NCI-H460 (cell line): ENCODE measurements at regions not wholly inside any gene's neighbourhood (a gene's known extent, or its start where the extent isn't known, plus 50 kb on each side); places are given as distances from the start of the nearest gene placed in this dataset.

Experiments
- DNase-seq: peaks from one replicate; pipeline ENCODE4 v3.0.0-alpha.2; 2016; ENCODE audit warnings: low read depth; ENCODE audit errors: extremely low read depth

DNA sequence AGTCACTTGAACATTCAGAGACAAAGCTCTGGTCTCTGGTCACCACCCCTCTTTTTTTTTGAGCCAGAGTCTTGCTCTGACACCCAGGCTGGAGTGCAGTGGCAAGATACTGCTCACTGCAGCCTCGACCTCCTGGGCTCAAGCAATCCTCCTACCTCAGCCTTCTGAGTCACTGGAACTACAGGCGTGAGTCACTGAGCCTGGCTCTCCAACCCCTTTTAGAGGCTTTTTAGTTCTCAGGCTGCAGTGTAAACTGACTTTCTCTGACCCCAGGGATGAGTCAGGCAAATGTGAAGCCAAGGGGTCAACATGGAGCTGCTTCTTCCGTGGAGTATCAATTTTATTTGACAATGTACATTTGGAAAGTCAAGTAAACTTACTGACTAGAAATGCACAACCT is 229.2 kb downstream of the PTTG2 start:
- DNase-seq = peak; percentile 33

DNA sequence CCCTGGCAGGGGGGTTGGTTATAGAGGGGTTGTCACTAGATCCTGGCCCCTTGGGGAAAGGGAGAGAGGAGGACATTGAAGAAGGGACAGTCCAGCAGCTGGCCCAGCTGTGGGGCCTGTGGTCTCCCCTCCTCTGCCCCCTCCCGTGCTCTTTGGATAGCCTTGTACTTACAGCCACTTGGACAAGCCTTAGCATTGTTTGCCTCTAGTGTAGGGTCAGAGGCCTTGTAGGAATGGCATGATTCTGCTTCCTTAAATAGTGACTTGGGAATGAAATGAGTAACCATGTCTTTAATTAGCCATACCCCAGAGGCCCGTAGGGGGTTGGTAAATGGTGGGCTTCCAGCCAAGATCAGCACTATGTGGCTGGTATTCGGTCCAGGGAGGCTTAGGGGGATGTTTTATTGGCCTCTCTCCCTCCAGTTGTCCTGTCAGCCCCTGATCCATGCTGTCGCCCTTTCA is 230.6 kb downstream of the PTTG2 start:
- DNase-seq = no peak

DNA sequence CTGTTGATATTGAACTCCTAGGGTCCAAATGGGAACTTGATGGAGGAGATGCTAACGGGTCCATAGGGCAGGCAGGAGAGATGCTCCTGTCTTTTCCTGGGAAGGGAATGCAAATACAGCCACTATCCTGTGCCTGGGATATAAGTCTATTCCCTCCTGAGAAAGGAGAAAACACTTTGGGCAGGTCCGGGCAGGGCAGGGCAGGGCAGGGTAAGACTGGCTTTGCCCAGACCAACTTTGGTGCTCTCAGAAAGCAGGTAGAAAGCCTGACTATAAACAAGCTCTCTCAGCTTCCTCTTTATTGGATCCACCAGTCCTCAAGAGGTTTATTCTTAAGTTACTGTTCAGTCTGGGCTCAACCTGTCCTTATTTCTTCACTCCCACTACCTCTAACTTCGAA is 232.3 kb downstream of the PTTG2 start:
- no peak for DNase-seq

DNA sequence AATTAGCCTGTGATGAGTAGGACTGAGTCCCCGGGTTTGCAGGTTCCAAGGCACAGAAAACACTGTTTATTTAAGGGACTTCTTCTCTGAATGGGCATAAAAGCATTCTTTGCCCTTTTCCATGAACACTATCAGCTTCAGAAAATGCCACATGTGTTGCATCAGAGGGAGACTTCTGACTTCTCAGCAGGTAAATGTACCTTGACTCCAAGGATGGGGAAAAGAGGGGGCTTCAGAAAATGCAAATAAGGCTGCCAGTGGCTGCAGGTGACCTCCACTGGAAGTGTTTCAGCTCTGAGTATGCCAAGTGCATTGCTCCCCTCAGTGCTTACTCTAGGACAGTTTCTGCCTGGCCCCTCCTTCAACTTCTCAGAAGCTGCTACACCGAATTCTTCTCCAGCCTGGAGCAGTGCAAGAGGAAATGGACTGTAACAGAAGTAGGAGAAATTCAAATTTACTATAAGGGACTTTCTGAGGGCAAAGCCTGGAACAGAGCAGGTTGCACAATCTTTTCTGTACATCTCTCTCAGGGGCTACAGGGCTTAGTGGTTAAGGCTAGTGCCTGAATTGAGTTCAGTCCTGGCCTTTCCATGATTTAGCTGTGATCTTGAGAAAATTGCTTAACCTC is 233.2 kb downstream of the PTTG2 start:
- no peak for DNase-seq

DNA sequence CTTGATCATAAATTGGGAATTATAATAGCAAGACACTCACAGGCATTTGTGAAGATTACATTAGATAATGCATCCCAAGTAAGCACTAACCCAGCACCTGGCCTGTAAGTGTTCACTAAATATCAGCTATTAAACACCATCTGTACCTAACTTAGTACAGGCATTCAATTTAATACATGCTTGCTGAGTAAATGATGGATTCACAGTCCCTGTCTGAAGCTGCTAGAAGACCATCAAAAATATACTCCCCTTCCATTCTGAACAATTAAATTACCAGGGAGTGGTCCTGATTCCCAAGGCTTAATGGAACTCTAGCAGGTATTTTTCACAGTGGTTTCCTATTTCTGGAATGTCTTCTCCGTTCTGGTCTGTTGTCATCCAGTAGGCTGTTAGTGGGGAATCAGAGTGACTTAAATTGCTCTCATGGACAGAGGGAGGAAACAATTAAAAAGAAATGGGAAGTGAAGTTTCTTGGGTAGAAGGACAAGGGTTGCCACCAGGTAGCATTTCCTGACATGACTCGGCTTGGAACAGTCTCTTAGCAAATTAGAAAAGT is 233.9 kb downstream of the PTTG2 start:
- DNase-seq = no peak

DNA sequence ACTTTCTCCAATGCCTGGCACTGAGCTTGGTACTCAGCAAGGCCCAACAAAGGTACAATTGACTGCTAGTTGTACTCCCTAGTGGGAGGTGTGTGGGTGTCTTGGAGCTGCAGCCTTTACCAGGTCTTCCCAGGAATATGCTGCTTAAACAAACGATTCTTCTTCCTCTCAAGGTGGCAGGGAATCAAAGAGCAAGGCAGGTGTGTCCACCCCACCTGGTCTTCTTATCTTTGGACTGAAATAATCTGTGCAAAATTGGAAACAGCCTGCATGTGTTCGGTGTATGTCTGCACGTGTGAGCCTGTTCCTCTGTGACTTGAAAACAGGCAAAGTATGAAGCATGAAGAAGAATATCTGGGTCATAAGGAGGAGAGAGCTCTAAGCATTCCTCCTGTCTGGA is 235.3 kb downstream of the PTTG2 start:
- no peak for DNase-seq

DNA sequence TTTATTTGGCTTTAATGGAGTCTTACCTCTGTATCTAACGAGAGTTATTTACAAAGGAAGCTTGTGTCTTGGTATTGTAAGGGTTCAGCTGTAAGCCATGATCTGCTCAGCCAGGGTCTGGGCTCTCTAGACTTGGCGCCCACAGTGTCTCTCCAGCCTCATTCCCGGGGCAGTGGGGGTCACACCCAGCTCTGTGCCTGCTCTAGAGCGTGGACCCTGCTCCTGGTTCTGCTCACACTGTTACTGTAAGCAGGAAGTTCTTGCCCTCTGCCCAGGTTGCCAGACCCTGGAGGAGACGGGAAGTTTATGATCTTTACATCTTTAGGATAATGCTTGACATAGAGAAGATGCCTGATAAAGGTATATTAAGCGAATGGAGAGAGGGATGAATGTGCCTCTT is 235.7 kb downstream of the PTTG2 start:
- no peak for DNase-seq

DNA sequence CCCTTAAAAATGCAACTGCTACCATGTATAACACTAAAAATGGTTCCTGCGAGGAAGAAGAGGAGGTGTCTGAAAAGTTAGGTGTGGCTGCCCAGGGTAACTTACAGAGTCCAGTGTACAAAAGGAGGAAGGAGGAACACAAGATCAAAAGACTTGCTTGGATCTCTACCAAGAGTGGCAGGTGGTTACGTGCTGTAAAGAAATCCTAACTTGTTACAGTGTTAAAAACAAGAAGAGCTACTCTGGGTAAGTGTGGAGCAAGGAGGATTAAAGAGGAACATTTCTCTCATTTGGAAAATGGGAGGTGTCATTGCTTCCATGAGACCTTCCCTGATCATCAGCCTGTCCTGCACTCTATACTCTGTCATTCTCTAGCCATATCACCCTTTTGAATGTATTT is 242.0 kb downstream of the PTTG2 start:
- DNase-seq = no peak

DNA sequence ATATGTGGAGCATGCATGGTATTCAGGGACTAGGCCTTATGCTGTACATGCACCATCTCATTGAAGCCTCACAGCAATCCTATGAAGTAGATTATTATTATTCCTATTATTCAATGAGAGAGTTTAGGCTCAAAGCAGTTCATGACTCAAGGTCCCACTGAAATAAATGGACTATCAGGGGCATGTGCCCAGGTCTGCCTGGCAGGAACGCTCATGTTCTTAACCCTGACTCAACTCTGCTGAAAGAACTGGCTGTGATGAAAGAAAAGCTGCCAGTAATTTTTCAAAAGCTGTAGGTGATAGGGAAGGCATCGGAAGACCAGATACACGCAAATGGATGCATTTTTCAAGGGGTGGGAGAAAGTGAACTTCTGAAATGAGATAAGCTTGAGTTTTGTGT is 243.4 kb downstream of the PTTG2 start:
- no peak for DNase-seq

DNA sequence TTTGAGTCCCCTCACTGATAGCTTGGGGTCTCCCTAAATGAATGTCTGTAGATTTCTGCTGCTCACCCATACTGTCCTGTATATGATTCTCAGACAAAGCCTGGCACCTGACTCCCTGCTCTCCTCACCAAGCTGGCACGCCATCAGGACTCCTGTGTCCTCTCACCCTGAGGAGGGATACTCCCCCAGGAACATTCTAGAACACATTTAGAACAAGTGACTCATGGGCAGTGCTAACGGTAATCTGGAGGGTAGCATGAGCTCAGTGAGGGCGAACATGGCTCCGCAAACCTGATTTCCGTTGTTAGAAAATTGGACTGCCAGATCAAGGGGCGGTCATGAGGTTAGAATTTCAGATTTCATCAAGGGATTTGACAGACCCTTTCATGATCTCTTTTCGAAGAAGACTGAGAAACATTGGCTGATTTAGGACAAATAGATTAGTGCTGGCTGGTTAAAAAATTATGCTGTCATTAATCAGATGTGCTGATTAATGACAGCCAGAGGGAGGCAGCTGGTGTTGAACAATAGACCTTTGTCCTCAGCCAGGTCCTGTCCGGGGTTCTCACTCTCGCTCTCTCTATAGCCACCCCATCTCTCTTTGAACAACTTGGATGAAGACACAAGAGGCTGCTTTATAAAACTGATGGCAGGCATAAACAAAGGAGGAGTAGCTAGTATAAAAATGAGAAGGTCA is 244.3 kb downstream of the PTTG2 start:
- DNase-seq = no peak

DNA sequence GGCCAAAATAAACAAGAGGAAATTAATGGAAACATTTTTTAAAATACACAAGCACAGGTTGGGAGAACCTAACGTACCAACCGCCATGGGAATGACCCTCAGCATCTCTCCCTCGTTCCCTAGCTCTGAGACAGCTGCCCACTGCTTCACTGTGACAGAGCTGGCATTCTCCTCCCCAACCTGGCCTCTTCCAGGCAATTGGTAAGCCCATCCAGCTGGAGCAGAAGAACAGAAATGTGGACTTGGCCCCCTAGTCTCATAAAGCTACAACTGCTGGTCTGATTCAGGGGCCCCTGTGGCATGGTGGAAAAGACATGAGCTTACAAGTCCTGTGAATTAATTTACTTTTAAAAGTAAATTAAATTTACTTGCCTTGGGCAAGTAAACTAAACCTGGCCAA is 245.1 kb downstream of the PTTG2 start:
- DNase-seq = no peak

DNA sequence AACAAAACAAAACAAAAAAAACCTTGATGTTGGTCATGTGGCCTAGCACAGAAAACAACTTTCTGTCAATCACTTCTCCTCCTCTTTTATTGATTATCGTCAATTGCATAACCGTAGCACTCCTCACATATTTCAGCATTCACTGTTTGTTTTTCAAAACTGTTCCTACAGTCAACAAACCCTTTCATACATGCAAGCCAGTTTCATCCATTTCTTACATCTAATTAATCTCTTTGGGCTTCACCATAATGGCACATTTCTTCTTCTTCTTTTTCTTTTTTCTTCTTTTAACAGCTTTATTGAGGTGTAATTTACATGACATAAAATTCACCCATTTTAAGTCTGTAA is 246.9 kb downstream of the PTTG2 start:
- DNase-seq = no peak

DNA sequence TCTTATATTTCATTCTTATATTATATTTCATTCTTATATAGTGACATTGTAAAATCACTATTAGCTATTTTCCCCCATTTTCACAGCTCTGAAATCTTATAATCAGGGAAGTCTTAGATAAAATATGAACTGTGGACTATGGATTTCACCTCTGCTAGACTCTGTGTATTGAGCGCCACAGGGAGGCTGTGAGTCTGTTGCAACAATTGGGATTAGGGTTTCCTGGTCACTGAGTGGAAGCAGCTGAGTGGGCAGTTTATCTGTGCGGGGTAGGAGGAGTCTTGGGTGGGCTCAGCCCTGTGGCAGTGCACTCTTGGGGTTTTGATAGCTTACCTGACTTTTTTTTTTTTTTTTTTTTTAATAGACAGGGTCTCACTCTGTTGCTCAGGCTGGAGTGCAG is 249.5 kb downstream of the PTTG2 start:
- DNase-seq = no peak

DNA sequence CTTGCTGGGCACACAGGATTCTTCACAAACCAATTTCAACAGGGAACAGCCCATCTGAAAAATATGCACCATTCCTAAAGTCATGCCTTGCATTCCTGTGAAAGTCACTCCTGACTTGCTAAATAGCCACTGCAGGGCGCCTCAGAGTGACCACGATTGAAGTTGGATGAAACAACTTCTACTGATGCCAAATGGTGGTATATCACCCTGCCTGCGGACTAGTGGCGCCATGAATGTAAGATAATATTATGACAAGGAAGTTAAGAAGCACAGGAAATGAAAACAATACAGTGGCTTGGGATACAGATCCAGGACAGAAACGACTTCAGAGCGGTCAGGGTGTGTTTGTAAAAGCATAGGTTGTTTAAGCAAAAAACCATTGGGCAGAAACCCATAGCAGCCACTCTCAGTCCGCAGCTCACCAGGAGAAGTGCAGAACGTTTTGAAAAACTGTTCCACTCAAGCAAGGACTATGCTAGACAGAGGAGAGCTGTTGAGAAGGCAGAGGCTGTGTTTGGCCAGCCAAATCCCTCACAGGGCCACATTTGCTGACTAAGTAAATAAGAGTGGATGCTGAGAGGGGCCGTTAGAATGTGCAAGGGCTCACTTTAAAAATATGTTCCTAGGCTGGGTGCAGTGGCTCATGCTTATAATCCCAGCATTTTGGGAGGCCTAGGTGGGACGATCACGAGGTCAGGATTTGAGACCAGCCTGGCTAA is 250.4 kb downstream of the PTTG2 start:
- DNase-seq = no peak

DNA sequence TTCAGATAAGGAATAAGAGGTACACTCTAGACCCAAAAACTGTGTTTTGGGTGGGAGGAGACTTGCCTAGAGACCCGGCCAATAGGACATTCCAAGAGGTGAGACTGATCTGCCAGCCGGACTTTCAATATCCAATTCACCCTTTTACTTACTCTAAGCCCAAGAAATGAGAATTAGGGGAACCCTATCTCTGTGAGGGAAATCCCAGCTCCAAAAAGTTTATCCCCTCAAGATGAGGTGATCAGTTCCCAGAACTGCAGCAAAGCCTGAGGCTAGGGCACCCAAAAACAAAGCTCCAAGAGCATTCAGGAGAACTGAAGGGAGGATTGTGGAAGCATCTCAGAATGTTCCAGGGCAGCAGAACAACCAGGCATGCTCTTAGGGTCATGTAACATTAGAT is 251.7 kb downstream of the PTTG2 start:
- DNase-seq = no peak

DNA sequence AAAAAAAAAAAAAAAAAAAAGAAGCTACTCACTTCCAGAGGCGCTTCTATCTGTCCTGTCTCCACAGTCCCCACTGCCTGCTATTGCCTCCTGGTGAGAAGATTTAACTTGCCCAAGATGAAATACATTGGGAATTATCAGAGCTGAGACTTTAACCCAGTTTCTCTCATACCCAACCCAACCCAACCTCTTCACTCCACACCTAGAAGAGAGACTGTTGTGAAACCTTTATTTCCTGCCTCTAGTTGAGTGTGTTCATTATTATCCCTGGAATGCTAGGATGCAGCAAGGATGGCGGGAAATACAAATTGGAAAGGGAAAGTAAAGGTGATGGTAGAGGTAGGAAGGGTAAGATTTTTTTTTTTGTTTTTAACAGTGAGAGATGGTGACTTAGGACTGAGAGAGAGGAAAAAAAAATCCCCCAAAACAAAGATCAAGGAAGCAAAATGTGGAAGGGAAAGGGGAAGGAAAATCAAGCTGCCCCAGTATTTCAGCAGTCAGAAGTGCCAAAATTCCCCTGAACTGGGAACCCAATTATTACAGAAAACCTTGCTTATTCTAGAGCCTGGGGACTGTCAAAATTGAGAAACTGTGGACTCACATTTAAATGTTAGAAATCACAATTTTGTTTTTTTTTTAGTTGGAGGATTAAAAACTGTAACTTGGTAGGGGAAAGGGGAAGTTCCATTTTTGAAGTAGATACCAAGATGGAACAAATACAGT is 253.0 kb downstream of the PTTG2 start:
- no peak for DNase-seq

DNA sequence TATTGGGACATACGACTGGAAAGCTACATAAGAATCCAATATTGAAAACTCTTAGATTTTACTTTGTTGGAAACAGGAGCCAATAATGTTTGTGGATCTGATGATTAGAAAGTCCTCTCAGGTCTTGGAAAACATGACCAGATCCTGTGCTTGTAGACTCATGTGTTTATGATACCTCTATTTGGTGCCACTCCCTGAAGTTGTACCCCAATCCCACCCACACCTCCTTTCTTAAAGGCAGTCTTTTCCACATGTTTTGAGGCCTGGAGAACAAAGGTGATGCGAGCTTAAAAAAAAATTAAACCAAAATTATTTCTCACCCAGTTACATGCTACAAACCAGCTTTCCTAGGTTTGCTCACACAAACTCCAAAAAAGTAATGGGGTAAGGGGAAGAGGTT is 262.7 kb downstream of the PTTG2 start:
- DNase-seq = no peak

DNA sequence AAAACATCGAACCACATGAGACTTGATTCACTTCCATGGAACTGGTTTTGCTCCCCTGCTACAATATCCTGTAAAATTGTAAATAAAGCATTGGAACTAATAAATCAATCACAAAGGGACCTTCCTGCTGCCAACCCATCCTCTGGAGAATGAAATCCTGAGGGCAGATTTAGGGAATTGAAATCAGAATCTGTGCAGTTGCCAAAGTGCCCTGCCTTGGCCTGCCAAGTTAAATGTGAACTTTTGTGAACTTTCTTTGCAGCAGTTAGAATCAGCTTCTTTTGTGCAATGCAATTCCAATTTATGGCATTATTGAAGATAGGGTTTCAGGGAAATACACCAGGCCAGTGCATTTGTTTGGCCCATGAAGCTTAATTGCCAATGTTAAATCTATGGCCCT is 263.1 kb downstream of the PTTG2 start:
- DNase-seq = no peak

DNA sequence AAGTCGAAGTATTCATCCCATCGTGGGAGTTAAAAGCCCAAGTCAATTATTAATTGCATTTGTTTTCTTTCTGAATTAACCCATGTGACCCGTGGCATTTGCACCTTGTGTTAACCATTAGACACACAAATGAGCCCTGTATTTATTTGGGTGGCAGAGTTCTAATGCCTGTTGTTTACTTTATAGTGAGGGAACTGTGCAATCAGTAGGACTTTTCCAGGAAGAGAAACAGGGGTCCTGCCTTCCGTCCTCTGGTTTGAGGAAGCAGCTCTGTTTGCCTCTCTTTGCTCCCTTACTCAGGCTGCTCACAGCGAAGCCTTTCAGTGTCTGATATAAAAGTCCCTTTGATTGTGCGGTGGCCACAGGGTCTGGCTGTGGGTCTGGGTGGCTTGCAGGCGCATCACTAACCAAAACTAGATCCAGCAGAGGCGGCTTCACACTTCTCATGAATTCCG is 263.6 kb downstream of the PTTG2 start:
- no peak for DNase-seq

DNA sequence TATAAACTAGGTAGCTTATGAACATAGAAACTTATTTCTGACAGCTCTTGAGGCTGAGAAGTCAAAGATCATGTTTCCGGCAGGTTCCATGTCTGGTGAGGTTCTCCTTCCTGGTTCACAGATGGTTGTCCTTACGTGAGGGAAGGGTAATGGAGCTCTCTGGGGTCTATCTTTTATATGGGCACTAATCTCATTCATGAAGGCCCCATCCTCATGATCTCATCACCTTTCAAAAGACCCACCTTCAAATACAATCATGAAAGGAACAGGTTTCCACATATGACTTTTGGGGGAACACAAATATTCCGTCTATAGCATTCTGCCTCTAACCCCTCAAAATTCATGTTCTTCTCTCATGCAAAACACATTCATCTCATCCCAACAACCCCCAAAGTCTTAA is 264.7 kb downstream of the PTTG2 start:
- DNase-seq = no peak

DNA sequence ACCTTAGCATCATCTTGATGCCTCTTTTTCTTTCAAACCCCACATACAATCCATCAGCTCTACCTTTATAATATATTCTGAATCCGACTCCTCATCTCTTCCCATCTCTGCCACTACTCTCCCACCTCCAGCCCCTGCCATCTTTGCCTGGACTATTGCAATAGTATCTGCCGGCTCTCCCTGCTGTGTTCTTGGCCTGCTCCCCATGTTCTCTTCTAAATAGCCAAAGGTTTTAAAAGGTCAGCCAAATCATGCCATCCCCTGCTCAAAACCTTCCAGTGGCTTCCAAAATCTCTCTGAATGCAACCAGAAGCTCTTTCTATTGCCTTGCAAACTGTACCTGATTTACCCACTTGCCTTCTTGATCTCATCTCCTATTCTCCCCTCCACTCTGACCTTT is 266.0 kb downstream of the PTTG2 start:
- DNase-seq = no peak
